ENCODE measurements at regions not wholly inside any gene's neighbourhood (a gene's known extent, or its start where the extent isn't known, plus 50 kb on each side); places are given as distances from the start of the nearest gene placed in this dataset.

- no peak overlapping the region for H3K27ac ChIP-seq
- DNase-seq (ENCODE audit: low read depth, low spot score), result no peak
Measured at GRCh38 chr11:23956586-23956985, 540.3 kb upstream of the LUZP2 start.

- H3K27ac ChIP-seq, result no peak overlapping the region
- DNase-seq (ENCODE audit: low read depth, low spot score), result no peak
Measured at GRCh38 chr11:23957314-23957713, 539.5 kb upstream of the LUZP2 start.

GRCh38 chr11:23959462-23959861, 537.4 kb upstream of the LUZP2 start:
- no peak for DNase-seq (ENCODE audit: low read depth, low spot score)

GRCh38 chr11:23961503-23962338, 535.1 kb upstream of the LUZP2 start:
- no peak for DNase-seq (ENCODE audit: low read depth, low spot score)
- H3K27ac ChIP-seq, result no peak overlapping the region

More at GRCh38 chr11:23959462-23959861, 537.4 kb upstream of the LUZP2 start:
- H3K27ac ChIP-seq, result no peak overlapping the region

GRCh38 chr11:23973244-23973643, 523.6 kb upstream of the LUZP2 start:
- DNase-seq (ENCODE audit: low read depth, low spot score), result no peak
- H3K27ac ChIP-seq, result no peak overlapping the region

GRCh38 chr11:23974051-23974450, 522.8 kb upstream of the LUZP2 start:
- no peak for DNase-seq (ENCODE audit: low read depth, low spot score)
- no peak overlapping the region for H3K27ac ChIP-seq

GRCh38 chr11:23974601-23975000, 522.3 kb upstream of the LUZP2 start:
- H3K27ac ChIP-seq, result no peak overlapping the region
- no peak for DNase-seq (ENCODE audit: low read depth, low spot score)

GRCh38 chr11:23976426-23976825, 520.4 kb upstream of the LUZP2 start:
- no peak for DNase-seq (ENCODE audit: low read depth, low spot score)
- H3K27ac ChIP-seq, result no peak overlapping the region

GRCh38 chr11:23976841-23977271, 520.0 kb upstream of the LUZP2 start:
- H3K27ac ChIP-seq, result no peak overlapping the region
- DNase-seq (ENCODE audit: low read depth, low spot score), result no peak

GRCh38 chr11:23988381-23989006, 508.4 kb upstream of the LUZP2 start:
- no peak overlapping the region for H3K27ac ChIP-seq
- no peak for DNase-seq (ENCODE audit: low read depth, low spot score)

- no peak for DNase-seq (ENCODE audit: low read depth, low spot score)
- H3K27ac ChIP-seq, result no peak overlapping the region
Measured at GRCh38 chr11:23990346-23991164, 506.3 kb upstream of the LUZP2 start.

- DNase-seq (ENCODE audit: low read depth, low spot score), result no peak
- no peak overlapping the region for H3K27ac ChIP-seq
Measured at GRCh38 chr11:23991165-23991539, 505.7 kb upstream of the LUZP2 start.

GRCh38 chr11:23995891-23996290, 501.0 kb upstream of the LUZP2 start:
- H3K27ac ChIP-seq, result no peak overlapping the region
- no peak for DNase-seq (ENCODE audit: low read depth, low spot score)

- no peak overlapping the region for H3K27ac ChIP-seq
- no peak for DNase-seq (ENCODE audit: low read depth, low spot score)
Measured at GRCh38 chr11:23997356-23997755, 499.5 kb upstream of the LUZP2 start.

- DNase-seq (ENCODE audit: low read depth, low spot score), result no peak
- no peak overlapping the region for H3K27ac ChIP-seq
Measured at GRCh38 chr11:24005202-24005876, 491.5 kb upstream of the LUZP2 start.

- DNase-seq (ENCODE audit: low read depth, low spot score), result no peak
- H3K27ac ChIP-seq, result no peak overlapping the region
Measured at GRCh38 chr11:24043842-24044241, 453.0 kb upstream of the LUZP2 start.

- H3K27ac ChIP-seq, result no peak overlapping the region
- DNase-seq (ENCODE audit: low read depth, low spot score), result no peak
Measured at GRCh38 chr11:24046731-24047130, 450.1 kb upstream of the LUZP2 start.

GRCh38 chr11:24056051-24056450, 440.8 kb upstream of the LUZP2 start:
- DNase-seq (ENCODE audit: low read depth, low spot score), result no peak
- no peak overlapping the region for H3K27ac ChIP-seq

GRCh38 chr11:24060125-24060524, 436.7 kb upstream of the LUZP2 start:
- DNase-seq (ENCODE audit: low read depth, low spot score), result no peak
- no peak overlapping the region for H3K27ac ChIP-seq

GRCh38 chr11:24064309-24064903, 432.4 kb upstream of the LUZP2 start:
- DNase-seq (ENCODE audit: low read depth, low spot score), result no peak
- no peak overlapping the region for H3K27ac ChIP-seq

All from epithelial cell of prostate (primary cell).